ENCODE measurements at regions not wholly inside any gene's neighbourhood (a gene's known extent, or its start where the extent isn't known, plus 50 kb on each side); places are given as distances from the start of the nearest gene placed in this dataset.

DNA sequence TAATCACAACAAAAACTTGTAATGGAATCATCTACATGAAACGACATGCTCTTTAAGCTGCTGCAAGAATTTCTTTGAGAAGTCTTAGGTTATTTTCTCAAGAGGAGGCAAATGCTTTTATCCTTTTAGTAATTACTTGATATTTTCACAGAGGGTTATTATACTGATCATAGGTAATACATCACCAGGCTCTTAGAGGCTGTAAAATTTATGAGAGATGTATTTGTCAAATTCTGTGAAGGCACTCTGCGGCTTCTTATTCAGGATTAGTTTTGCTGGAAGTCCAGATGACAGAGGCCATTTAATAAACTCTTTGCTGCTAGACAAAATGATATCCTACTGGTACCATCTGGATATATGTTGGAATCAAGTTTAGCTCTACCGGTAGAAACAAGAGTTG, 624.3 kb upstream of the BRINP3 start:
- no peak for TF ChIP-seq POLR2A (IDR thresholded peaks at IDR 0.05)
- TF ChIP-seq, protein P1, sequence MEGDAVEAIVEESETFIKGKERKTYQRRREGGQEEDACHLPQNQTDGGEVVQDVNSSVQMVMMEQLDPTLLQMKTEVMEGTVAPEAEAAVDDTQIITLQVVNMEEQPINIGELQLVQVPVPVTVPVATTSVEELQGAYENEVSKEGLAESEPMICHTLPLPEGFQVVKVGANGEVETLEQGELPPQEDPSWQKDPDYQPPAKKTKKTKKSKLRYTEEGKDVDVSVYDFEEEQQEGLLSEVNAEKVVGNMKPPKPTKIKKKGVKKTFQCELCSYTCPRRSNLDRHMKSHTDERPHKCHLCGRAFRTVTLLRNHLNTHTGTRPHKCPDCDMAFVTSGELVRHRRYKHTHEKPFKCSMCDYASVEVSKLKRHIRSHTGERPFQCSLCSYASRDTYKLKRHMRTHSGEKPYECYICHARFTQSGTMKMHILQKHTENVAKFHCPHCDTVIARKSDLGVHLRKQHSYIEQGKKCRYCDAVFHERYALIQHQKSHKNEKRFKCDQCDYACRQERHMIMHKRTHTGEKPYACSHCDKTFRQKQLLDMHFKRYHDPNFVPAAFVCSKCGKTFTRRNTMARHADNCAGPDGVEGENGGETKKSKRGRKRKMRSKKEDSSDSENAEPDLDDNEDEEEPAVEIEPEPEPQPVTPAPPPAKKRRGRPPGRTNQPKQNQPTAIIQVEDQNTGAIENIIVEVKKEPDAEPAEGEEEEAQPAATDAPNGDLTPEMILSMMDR (IDR thresholded peaks at IDR 0.05) = no peak
- no peak for TF ChIP-seq POLR2AphosphoS5 (IDR thresholded peaks at IDR 0.05)

All from upper lobe of left lung (tissue), 4 donors.